ENCODE measurements at regions not wholly inside any gene's neighbourhood (a gene's known extent, or its start where the extent isn't known, plus 50 kb on each side); places are given as distances from the start of the nearest gene placed in this dataset.

DNA sequence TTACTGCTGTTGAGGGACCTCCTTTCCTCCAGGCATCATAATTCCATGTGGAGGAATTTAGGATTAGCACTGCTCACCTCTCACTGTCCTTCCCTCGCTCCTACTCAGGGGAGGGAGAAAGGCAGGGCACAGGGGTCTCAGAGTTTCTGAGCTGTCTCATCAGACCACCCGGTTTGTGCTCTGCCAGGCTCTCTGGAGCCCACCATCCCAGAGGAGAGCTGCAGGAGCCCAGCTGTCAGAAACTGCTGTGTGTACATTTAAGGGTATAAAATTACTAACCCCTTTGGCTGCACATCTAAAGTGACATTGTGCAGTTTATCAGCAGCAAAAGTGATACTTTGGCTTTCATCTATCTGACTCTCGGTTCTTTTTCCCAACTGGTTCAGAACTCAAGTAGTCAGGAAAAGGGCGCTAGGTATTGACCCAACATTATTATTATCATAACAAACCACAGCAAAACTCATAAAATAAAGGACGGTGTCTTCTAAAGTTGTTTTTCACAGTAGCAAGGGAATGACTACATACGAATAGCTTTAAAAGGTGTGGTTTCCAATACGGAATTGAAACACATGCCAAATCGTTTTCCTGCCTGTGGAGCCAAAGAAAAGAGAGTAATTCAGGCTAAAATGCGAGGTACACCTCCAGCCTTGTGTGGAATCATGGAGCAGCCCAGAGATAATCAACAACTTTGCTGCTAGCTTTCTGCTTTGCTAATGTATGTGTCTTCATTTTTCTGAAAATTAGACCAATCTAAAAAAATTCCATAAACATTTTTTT is 348.1 kb downstream of the TMEM167A start:
- TF ChIP-seq, protein P1, sequence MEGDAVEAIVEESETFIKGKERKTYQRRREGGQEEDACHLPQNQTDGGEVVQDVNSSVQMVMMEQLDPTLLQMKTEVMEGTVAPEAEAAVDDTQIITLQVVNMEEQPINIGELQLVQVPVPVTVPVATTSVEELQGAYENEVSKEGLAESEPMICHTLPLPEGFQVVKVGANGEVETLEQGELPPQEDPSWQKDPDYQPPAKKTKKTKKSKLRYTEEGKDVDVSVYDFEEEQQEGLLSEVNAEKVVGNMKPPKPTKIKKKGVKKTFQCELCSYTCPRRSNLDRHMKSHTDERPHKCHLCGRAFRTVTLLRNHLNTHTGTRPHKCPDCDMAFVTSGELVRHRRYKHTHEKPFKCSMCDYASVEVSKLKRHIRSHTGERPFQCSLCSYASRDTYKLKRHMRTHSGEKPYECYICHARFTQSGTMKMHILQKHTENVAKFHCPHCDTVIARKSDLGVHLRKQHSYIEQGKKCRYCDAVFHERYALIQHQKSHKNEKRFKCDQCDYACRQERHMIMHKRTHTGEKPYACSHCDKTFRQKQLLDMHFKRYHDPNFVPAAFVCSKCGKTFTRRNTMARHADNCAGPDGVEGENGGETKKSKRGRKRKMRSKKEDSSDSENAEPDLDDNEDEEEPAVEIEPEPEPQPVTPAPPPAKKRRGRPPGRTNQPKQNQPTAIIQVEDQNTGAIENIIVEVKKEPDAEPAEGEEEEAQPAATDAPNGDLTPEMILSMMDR (IDR thresholded peaks at IDR 0.05), result no peak

DNA sequence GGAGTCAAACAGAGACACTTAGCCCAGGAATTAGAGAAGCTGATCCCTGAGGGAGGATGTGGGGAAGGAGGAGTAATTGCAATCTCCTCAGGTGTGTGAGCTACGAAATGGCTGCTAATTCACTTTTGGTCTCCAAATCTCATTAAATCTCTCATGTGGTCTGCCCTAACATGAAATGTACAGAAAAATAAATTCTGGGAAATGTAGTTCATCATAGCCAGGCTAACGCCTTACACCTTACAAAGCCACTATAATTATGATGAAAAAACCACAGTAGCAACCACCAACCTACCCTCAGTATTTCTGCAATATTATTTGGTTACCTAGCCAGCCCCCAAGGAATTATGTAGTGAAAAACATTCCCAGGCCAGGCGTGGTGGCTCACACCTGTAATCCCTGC is 354.0 kb downstream of the TMEM167A start:
- TF ChIP-seq, protein P1 (IDR thresholded peaks at IDR 0.05), result no peak

DNA sequence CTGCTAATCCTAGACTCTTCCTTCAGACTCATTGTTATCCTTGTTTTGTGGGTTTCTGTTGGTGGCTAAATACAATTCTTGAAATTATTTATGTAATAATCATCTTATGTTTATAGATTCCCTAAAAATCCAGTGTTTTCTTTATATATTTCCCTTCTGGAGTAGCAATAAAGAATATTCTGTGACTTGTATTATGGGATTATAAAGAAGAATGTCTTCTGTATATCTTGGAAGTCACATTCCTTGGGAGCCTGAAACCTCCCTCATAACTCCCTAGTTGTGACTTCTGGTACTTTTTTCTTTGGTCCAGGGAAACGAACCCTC is 356.1 kb downstream of the TMEM167A start:
- TF ChIP-seq, protein P1 (IDR thresholded peaks at IDR 0.05), result no peak

DNA sequence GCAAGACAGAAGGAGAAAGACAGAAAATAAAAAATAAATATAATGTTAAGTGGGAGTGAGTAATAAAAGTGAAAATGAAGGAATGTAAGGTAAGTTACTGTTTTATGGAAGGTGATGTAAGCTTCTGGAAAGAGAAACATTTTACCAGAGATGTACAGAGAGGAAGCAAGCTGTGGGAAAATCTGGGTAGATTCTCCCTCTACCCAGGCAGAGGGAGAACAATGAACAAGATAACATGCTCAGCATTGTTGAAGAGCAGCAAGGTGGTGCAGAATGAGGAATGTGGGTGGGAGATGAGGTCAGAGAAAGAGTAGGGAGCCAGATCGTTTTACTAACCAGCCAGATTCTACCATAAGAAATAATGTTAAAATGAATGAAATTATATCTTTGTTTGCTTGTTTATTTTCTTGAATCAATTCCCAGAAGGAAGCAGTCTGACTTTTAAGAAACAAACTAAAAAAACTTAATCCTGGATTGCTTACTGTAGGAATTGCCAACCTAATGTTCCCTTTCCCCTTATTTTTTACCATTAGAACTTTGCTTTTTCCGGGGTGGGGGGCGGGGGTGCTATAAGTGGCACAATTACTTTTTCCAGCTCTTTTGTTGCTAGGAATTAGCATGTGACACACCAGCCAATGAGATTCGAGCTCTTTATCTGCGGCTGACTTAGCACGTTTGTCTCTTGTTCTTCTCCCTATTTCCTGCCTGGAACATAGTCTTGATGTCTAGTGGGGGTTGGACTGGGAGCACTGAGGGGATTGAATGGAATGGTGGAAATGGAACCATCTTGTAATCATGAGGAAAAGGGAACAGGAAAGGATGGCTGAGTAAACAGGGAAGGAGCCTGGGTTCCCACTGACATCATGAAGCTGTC is 356.7 kb downstream of the TMEM167A start:
- TF ChIP-seq, protein P1 (IDR thresholded peaks at IDR 0.05), result no peak

DNA sequence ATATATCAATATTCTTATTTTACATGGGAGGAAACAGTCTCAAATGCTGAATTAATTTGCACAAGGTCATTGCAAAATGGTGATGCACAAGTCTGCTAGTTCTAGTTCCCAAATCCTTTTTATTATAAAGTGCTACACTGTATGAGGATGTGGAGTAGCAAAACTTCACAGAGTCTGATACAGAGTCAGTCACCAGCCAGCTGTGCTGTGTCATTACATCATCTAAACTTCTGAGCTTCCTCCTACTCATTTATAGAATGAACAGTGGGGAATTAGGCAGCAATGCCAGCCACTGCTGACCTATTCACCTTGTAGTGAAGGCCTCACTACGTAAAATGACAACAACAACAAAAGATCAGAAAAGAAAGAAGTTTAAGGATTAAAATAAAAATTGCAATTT is 357.8 kb downstream of the TMEM167A start:
- TF ChIP-seq, protein P1 (IDR thresholded peaks at IDR 0.05), result no peak

DNA sequence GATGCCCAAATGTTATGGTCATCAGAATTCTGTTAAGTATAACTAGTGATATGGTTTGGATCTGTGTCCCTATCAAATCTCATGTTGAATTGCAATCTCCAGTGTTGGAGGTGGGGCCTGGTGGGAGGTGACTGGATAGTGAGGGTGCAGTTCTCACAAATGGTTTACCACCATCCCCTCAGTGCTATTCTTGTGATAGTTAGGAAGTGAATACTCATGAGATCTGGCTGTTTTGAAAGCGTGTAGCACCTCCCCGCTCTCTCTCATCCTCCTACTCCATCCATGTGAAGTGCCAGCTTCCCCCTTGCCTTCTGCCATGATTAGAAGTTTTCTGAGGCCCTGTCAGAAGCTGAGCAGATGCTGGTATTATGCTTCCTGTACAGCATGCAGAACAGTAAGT is 359.5 kb downstream of the TMEM167A start:
- TF ChIP-seq, protein P1 (IDR thresholded peaks at IDR 0.05), result no peak

DNA sequence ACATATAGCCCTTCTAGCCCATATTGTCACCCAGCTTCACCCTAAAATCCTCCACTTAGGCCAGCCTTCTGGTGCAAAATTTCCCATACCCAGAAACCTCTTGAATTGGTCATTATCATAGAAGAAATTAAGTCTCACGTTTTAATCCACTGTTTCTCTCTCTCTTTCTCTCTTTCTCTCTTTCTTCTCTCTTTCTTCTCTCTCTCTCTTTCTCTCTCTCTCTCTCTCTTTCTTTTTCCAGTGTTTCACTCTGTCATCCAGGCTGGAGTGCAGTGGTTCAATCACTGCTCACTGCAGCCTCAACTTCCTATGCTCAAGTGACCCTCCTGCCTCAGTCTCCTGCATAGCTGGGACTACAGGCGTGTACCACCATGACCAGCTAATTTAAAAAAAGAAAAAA is 363.4 kb downstream of the TMEM167A start:
- TF ChIP-seq, protein P1 (IDR thresholded peaks at IDR 0.05), result no peak
